IgD-negative memory B cell (primary cell): ENCODE measurements at regions not wholly inside any gene's neighbourhood (a gene's known extent, or its start where the extent isn't known, plus 50 kb on each side); places are given as distances from the start of the nearest gene placed in this dataset.
A peak's percentile ranks its signal among the peaks of the same experiment; 100 is the strongest.
"Not testable (repeated sequence)": the region's sequence is repeated elsewhere in the genome, so short reads cannot be mapped to it uniquely, and the experiment has no call there.

ENCODE experiments used
- H3K27ac Mint-ChIP-seq, 3 donors: one replicate each; pipeline ENCODE4 v1.8.0; 2020 to 2022; ENCODE audit warnings: mild to moderate bottlenecking in 3 of 3, mixed read lengths in 3 of 3, moderate library complexity in 1 of 3
- H3K27me3 Mint-ChIP-seq: one replicate; pipeline ENCODE4 v1.8.0; 2021; ENCODE audit warnings: mixed read lengths
- H3K36me3 Mint-ChIP-seq: one replicate; pipeline ENCODE4 v1.8.0; 2020; ENCODE audit warnings: mild to moderate bottlenecking, mixed read lengths
- H3K4me1 Mint-ChIP-seq, 3 donors: one replicate each; pipeline ENCODE4 v1.8.0; 2020 to 2022; ENCODE audit warnings: mixed read lengths in 3 of 3, mild to moderate bottlenecking in 1 of 3
- H3K4me3 Mint-ChIP-seq, 4 donors: one replicate each; pipeline ENCODE4 v1.8.0; 2020 to 2022; ENCODE audit warnings: mild to moderate bottlenecking in 4 of 4, mixed read lengths in 4 of 4, moderate library complexity in 3 of 4
- H3K9me3 Mint-ChIP-seq, 3 donors: one replicate each; pipeline ENCODE4 v1.8.0; 2020 to 2021; ENCODE audit warnings: mixed read lengths in 3 of 3, mild to moderate bottlenecking in 1 of 3

GRCh38 chr2:37722971-37723370 lies 51.5 kb upstream of the CDC42EP3 start:
- not testable (repeated sequence) for H3K27ac Mint-ChIP-seq, H3K9me3 Mint-ChIP-seq, H3K4me1 Mint-ChIP-seq, H3K36me3 Mint-ChIP-seq, H3K4me3 Mint-ChIP-seq, H3K27me3 Mint-ChIP-seq

- Mint-ChIP-seq H3K9me3 (peaks cover 0 to 2% (median 0%) of the 10 kb centered on the region in 3 donors), H3K27ac (no peak overlapping the region), H3K4me1 (no peaks in the 10 kb centered on the region), H3K27me3 (peaks cover 3% of the 10 kb centered on the region), H3K4me3 (no peak overlapping the region), H3K36me3 (no peaks in the 10 kb centered on the region)
Measured at GRCh38 chr2:37730037-37730818, 58.8 kb upstream of the CDC42EP3 start.

- H3K4me1 Mint-ChIP-seq, H3K36me3 Mint-ChIP-seq, H3K27ac Mint-ChIP-seq, H3K9me3 Mint-ChIP-seq, H3K4me3 Mint-ChIP-seq, H3K27me3 Mint-ChIP-seq: not testable (repeated sequence)
Measured at GRCh38 chr2:37732412-37732811, 61.0 kb upstream of the CDC42EP3 start.

- no peaks in the 10 kb centered on the region for H3K4me1 Mint-ChIP-seq
- no peaks in the 10 kb centered on the region for H3K27me3 Mint-ChIP-seq
- no peaks in the 10 kb centered on the region for H3K9me3 Mint-ChIP-seq
- no peak overlapping the region for H3K4me3 Mint-ChIP-seq
- H3K36me3 Mint-ChIP-seq, result no peaks in the 10 kb centered on the region
- peak overlapping the region in 1 of 3 donors; percentile 58 for H3K27ac Mint-ChIP-seq
Measured at GRCh38 chr2:37733251-37733650, 61.8 kb upstream of the CDC42EP3 start.

- H3K4me3 Mint-ChIP-seq, result peak overlapping the region in 1 of 4 donors; percentile 20
- H3K36me3 Mint-ChIP-seq, H3K9me3 Mint-ChIP-seq, H3K4me1 Mint-ChIP-seq, H3K27me3 Mint-ChIP-seq: not testable (repeated sequence)
- H3K27ac Mint-ChIP-seq, result peak overlapping the region in 1 of 3 donors; percentile 10
Measured at GRCh38 chr2:37733955-37734354, 62.5 kb upstream of the CDC42EP3 start.

- H3K27me3 Mint-ChIP-seq, H3K27ac Mint-ChIP-seq, H3K4me3 Mint-ChIP-seq, H3K4me1 Mint-ChIP-seq, H3K9me3 Mint-ChIP-seq, H3K36me3 Mint-ChIP-seq: not testable (repeated sequence)
Measured at GRCh38 chr2:37734891-37735523, 63.6 kb upstream of the CDC42EP3 start.

- not testable (repeated sequence) for H3K27me3 Mint-ChIP-seq, H3K4me3 Mint-ChIP-seq
Measured at GRCh38 chr2:37735524-37735910, 64.1 kb upstream of the CDC42EP3 start.

GRCh38 chr2:37737507-37737906 lies 66.1 kb upstream of the CDC42EP3 start:
- Mint-ChIP-seq H3K27me3 (no peaks in the 10 kb centered on the region), H3K27ac (no peak overlapping the region), H3K4me3 (no peak overlapping the region), H3K4me1 (no peaks in the 10 kb centered on the region), H3K9me3 (no peaks in the 10 kb centered on the region), H3K36me3 (no peaks in the 10 kb centered on the region)

More at GRCh38 chr2:37735524-37735910, 64.1 kb upstream of the CDC42EP3 start:
- H3K9me3 Mint-ChIP-seq, H3K27ac Mint-ChIP-seq, H3K4me1 Mint-ChIP-seq, H3K36me3 Mint-ChIP-seq: not testable (repeated sequence)

- H3K9me3 Mint-ChIP-seq, result no peaks in the 10 kb centered on the region
- H3K4me1 Mint-ChIP-seq, result no peaks in the 10 kb centered on the region
- H3K4me3 Mint-ChIP-seq, result no peak overlapping the region
Measured at GRCh38 chr2:37738266-37738885, 66.9 kb upstream of the CDC42EP3 start.

GRCh38 chr2:37739153-37739552 lies 67.7 kb upstream of the CDC42EP3 start:
- Mint-ChIP-seq H3K4me1 (no peaks in the 10 kb centered on the region), H3K27me3 (no peaks in the 10 kb centered on the region), H3K36me3 (no peaks in the 10 kb centered on the region), H3K4me3 (no peak overlapping the region), H3K27ac (no peak overlapping the region), H3K9me3 (no peaks in the 10 kb centered on the region)

More at GRCh38 chr2:37738266-37738885, 66.9 kb upstream of the CDC42EP3 start:
- no peak overlapping the region for H3K27ac Mint-ChIP-seq
- H3K36me3 Mint-ChIP-seq, result no peaks in the 10 kb centered on the region
- no peaks in the 10 kb centered on the region for H3K27me3 Mint-ChIP-seq

- Mint-ChIP-seq H3K27ac (no peak overlapping the region), H3K4me3 (no peak overlapping the region), H3K36me3 (no peaks in the 10 kb centered on the region), H3K9me3 (no peaks in the 10 kb centered on the region), H3K27me3 (no peaks in the 10 kb centered on the region), H3K4me1 (no peaks in the 10 kb centered on the region)
Measured at GRCh38 chr2:37740164-37740739, 68.8 kb upstream of the CDC42EP3 start.

GRCh38 chr2:37742286-37742685 lies 70.8 kb upstream of the CDC42EP3 start:
- no peaks in the 10 kb centered on the region for H3K27me3 Mint-ChIP-seq
- peak overlapping the region in 1 of 4 donors; percentile 4 for H3K4me3 Mint-ChIP-seq
- H3K4me1 Mint-ChIP-seq, result no peaks in the 10 kb centered on the region
- peaks cover 4% of the 10 kb centered on the region for H3K36me3 Mint-ChIP-seq
- H3K27ac Mint-ChIP-seq, result no peak overlapping the region
- no peaks in the 10 kb centered on the region for H3K9me3 Mint-ChIP-seq

- no peaks in the 10 kb centered on the region for H3K9me3 Mint-ChIP-seq
- peaks cover 4% of the 10 kb centered on the region for H3K36me3 Mint-ChIP-seq
- no peak overlapping the region for H3K4me3 Mint-ChIP-seq
- no peak overlapping the region for H3K27ac Mint-ChIP-seq
- H3K4me1 Mint-ChIP-seq, result peaks cover 0 to 3% (median 2%) of the 10 kb centered on the region in 3 donors
- no peaks in the 10 kb centered on the region for H3K27me3 Mint-ChIP-seq
Measured at GRCh38 chr2:37744010-37744409, 72.6 kb upstream of the CDC42EP3 start.

GRCh38 chr2:37744961-37745360 lies 73.5 kb upstream of the CDC42EP3 start:
- not testable (repeated sequence) for H3K9me3 Mint-ChIP-seq, H3K4me3 Mint-ChIP-seq, H3K4me1 Mint-ChIP-seq, H3K27me3 Mint-ChIP-seq, H3K36me3 Mint-ChIP-seq
- H3K27ac Mint-ChIP-seq, result peak overlapping the region in 1 of 3 donors; percentile 62

- H3K9me3 Mint-ChIP-seq, result not testable (repeated sequence)
Measured at GRCh38 chr2:37746011-37746410, 74.6 kb upstream of the CDC42EP3 start.

More at GRCh38 chr2:37746011-37746410, 74.6 kb upstream of the CDC42EP3 start:
- not testable (repeated sequence) for H3K27me3 Mint-ChIP-seq, H3K4me3 Mint-ChIP-seq, H3K27ac Mint-ChIP-seq, H3K36me3 Mint-ChIP-seq, H3K4me1 Mint-ChIP-seq
